HG02763 (cell line): ENCODE measurements at regions not wholly inside any gene's neighbourhood (a gene's known extent, or its start where the extent isn't known, plus 50 kb on each side); places are given as distances from the start of the nearest gene placed in this dataset.
A peak's percentile ranks its signal among the peaks of the same experiment; 100 is the strongest.
"Not testable (repeated sequence)": the region's sequence is repeated elsewhere in the genome, so short reads cannot be mapped to it uniquely, and the experiment has no call there.

Experiments
- ATAC-seq: cut with Tn5 transposase; IDR thresholded peaks from one replicate; pipeline ENCODE4 v1.9.1; 2021; ENCODE audit warnings: mild to moderate bottlenecking, moderate library complexity; ENCODE audit not compliant: unreplicated experiment

DNA sequence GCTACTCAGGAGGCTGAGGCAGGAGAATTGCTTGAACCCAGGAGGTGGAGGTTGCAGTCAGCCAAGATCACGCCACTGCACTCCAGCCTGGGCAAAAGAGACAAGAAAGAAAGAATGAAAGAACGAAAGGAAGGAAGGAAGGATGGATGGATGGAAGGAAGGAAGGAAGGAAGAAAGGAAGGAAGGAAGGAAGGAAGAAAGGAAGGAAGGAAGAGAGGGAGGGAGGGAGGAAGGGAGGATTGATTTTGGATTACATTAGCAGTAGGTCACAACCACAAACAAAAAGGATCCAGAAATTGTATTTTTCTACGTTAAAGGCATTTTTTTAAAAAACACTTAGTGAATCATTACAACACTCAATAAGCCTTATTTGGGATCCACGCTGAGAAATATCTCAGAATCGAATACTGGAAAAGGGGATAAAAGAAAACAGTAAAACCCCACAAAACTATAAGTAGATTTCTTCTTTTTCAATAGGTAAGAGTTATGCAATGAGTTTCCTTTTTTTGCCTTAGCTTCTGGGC lies 136.9 kb upstream of the FREM1 start:
- no peak for ATAC-seq

- no peak for ATAC-seq
Measured at GRCh38 chr9:15033316-15033715, 123.1 kb upstream of the FREM1 start.

GRCh38 chr9:15032860-15033259 lies 122.6 kb upstream of the FREM1 start:
- no peak for ATAC-seq

GRCh38 chr9:15021146-15021545 lies 110.9 kb upstream of the FREM1 start:
- no peak for ATAC-seq

GRCh38 chr9:15018096-15018637 lies 107.9 kb upstream of the FREM1 start:
- ATAC-seq = no peak

GRCh38 chr9:15010581-15010980 lies 100.4 kb upstream of the FREM1 start:
- ATAC-seq = no peak

GRCh38 chr9:15007698-15008097 lies 97.5 kb upstream of the FREM1 start:
- no peak for ATAC-seq

DNA sequence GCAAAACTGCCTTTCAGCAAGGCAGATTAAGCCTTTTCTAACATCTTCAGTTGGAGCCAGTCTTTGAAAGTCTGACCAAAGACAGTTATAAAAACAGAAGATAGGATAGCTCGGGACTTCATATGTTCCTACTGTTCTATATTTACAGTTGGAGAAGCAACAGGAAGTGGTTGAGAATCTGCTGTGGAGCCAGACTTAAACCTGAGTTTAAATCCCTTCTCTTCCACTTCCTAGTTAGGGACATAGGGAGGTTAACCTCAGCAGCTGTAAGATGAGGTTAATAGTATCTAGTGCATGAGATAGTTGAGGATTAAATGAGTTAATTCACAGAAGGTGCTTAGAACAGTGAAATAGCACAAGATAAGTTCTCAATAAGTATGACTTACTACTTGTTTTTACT lies 84.5 kb upstream of the FREM1 start:
- no peak for ATAC-seq

- no peak for ATAC-seq
Measured at GRCh38 chr9:14993901-14994554, 83.8 kb upstream of the FREM1 start.

DNA sequence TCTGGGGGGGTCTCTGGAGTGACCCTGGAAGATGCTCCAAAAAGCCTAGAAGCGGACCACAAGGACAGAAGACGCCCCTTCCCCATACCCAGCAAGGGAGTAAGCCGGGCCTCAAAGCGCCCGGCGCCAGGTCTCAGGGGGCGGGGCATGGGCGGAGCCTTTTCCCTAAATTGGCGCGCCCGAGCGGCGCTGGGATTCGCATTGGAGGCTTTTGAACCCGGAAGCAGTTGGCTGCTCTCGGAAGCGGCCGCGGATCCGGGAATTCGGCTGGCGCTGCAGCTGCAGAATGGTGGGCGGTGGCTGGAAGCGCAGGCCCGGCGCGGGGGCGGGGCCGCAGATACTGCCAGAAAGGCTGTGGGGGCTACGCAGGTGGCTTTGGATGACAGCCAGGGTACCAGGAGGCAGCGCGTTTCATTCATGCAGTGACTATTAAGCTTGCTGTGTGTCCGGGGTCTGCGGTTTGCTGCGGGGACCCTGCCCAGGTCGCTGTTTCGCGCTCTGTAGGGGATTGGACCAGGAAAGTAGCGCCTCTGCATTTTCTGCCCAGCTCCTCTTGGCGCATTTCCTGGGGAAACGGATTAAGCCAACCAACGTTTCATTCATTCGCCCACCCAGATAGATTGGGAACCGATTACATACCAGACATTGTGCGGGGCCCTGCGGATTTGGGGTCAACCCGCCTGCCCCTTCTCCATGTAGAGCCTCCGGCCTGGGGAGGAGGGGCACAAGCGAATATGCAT lies 83.0 kb upstream of the FREM1 start:
- no peak for ATAC-seq

GRCh38 chr9:14992516-14992915 lies 82.3 kb upstream of the FREM1 start:
- no peak for ATAC-seq

- no peak for ATAC-seq
Measured at GRCh38 chr9:14992081-14992480, 81.9 kb upstream of the FREM1 start.

- not testable (repeated sequence) for ATAC-seq
Measured at GRCh38 chr9:14990647-14991046, 80.4 kb upstream of the FREM1 start.

DNA sequence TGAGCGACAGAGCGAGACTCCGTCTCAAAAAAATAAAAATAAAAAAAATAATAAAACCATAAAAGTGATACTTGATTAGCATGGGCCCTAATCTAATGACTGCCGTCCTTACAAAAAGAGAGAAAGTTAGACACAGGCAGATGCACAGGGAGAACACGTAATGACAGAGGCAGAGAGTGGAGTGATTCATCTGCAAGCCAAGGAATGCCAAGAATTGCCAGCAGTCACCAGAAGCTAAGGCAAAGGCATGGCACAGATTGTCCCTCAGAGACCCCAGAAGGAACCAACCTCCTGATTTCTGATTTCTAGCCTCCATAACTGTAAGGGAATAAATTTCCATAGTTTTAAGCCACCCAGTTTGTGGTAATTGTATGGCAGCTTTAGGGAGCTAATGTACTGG lies 79.6 kb upstream of the FREM1 start:
- no peak for ATAC-seq

- not testable (repeated sequence) for ATAC-seq
Measured at GRCh38 chr9:14989336-14989735, 79.1 kb upstream of the FREM1 start.

DNA sequence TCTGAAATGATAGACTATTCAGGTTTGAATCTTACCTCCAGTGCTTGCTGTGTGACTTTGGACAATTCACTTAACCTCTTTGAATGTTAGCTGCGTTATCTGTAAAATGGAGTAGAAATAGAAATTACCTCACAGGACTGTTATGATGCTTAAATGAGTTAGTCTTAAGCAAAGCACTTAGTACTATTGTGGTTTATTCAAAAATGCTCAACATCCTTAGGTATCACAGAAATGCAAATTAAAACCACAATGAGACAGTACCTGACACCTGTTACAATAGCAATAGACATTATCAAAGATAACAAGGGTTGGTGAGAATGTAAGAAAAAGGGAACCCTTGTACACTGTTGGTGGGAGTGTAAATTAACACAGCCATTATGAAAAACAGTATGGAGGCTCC lies 77.6 kb upstream of the FREM1 start:
- peak; percentile 71 for ATAC-seq

GRCh38 chr9:14985419-14985818 lies 75.2 kb upstream of the FREM1 start:
- ATAC-seq = no peak

DNA sequence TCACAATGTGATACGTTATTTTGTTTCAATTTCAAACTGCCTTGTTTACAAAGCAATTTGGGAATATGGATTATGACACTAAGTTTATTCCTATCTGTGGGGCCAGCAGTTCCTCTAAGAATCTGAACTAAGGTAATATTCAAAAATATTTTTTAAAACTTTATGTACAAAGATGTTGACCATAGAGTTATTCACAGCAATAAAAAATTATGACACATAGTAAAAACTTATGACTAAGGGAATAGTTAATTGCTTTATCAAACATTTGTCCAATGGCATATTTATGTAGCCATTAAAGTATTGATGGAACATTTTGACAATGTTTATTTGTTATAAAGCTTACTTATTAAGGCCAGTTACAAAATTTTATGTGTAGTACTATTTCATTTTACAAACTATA lies 73.4 kb upstream of the FREM1 start:
- ATAC-seq = no peak

DNA sequence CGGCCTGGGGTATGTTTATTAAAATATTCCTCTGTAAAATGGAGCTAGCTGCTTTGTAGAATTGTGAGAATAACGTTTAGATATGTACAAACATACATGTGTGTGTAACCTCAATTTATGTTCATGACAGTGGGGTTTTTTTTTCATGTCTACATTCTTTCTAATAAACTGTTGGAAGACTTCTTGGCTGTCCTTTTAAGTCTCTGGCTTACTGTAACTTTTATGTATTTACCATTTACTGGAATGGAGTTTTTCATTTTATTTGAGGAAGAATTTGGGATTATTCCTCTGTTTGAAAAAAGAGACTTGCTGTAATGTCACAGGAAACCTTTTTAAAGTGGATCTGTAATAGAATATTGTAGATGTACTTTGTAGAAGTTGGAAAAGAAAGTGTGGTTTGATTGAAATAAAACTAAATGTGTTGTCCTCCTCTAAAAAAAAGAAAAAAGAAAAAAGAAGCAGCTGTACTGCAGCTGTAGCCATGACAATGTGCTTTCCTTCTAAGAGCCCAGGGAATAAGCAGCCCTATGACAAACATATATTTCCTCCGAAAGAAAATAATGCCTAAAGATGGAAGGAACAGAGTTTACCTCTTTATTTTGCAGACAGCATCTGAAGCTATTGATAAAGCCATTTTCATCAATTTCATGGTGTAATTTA lies 71.2 kb upstream of the FREM1 start:
- ATAC-seq = no peak

DNA sequence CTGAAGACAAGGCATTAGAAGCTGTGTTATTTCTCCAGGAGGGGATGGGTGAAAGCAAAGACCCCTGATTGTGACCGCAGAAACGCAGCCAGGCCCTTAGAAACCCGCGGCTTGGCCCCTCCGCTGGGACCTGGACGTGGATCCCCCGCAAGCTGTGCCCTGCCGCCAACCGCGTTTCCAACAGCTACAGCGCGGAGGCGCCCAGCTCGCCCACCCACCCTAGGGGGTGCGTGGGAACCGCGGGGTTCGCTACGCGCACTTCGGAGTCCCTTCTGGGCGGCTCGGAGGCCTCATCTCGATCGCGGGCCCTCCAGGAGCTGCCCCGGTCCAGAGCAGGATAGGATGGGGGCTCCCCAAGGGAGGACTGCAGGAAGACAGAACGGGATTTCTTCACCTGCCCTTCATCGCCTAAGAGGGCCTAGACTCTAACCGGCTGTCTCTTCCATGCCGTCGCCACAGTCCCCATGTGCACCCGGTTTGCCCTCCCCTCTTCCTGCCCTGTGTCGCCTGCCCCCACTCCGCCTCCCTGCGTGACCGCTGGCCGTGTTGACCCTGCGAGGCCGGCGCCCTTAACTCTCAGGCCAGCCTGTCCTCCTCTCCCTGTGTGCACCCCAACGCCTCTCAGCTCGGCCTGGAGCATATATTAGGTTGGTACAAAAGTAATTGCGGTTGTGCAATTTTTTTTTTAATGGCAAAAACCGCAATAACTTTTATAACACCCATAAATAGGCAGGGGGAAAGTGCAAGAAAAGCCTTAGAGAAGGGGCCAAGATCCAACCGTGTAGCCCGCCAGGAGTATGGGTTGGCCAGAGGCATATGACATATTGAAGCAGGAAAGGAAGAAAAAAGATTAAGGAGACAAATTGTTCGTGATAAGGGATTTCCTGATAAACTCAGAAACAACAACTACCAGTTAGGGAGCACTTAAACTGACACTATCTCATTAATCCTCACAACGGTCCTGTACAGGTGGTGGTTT lies 68.1 kb upstream of the FREM1 start:
- no peak for ATAC-seq
